CD4-positive, alpha-beta T cell (primary cell): ENCODE measurements at regions not wholly inside any gene's neighbourhood (a gene's known extent, or its start where the extent isn't known, plus 50 kb on each side); places are given as distances from the start of the nearest gene placed in this dataset.

Experiments
- ATAC-seq: fragments of 200-7000 bp; cut with Tn5 transposase; one replicate; pipeline ENCODE4 v1.10.0; 2022; ENCODE audit warnings: mild to moderate bottlenecking; ENCODE audit not compliant: poor library complexity
- CTCF ChIA-PET: fragments of 350-600 bp; sonication (Branson Sonifier 250); formaldehyde crosslinking; loops from one replicate; lab custom pipeline; 2021; ENCODE audit warnings: antibody characterized with exemption, inconsistent platforms; lab: Charles Lee
- POLR2A ChIA-PET: fragments of 350-600 bp; sonication (Branson Sonifier 250); formaldehyde crosslinking; loops from one replicate; lab custom pipeline; 2021; ENCODE audit warnings: antibody characterized with exemption, inconsistent platforms; lab: Charles Lee
- DNase-seq, 14 experiments: peaks; one replicate each; pipeline ENCODE4 v3.0.0-alpha.2; 2013 to 2020; ENCODE audit warnings: mixed read lengths in 2 of 14
- H3K27ac ChIP-seq, 2 donors: one replicate each; pipeline versions ENCODE4 v1.5.1 to v1.7.0; 2013; ENCODE audit warnings: low read length in 2 of 2, low read depth in 1 of 2, mild to moderate bottlenecking in 1 of 2
- H3K27me3 ChIP-seq, 2 experiments: 1 replicate in 1 of 2; 2 replicates in 1 of 2; pipeline versions ENCODE4 v1.6.1 to v1.7.0; 2013; ENCODE audit warnings: low read length in 2 of 2, control low read depth in 1 of 2, mild to moderate bottlenecking in 1 of 2, moderate library complexity in 1 of 2; ENCODE audit not compliant: insufficient read depth in 2 of 2, control insufficient read depth in 1 of 2
- H3K36me3 ChIP-seq: one replicate; pipeline ENCODE4 v1.6.1; 2013; ENCODE audit warnings: low read length, control low read depth; ENCODE audit not compliant: insufficient read depth
- H3K4me1 ChIP-seq: one replicate; pipeline ENCODE4 v1.6.1; 2013; ENCODE audit warnings: low read length, control low read depth; ENCODE audit not compliant: insufficient read depth
- H3K4me3 ChIP-seq: one replicate; pipeline ENCODE4 v1.5.1; 2013; ENCODE audit warnings: mild to moderate bottlenecking, low read length, moderate library complexity
- H3K9me3 ChIP-seq, 2 experiments: 1 replicate in 1 of 2; 2 replicates in 1 of 2; pipeline versions ENCODE4 v1.6.1 to v1.7.0; 2013; ENCODE audit warnings: low read length in 2 of 2, mild to moderate bottlenecking in 2 of 2, control low read depth in 1 of 2, moderate library complexity in 1 of 2; ENCODE audit not compliant: control insufficient read depth in 1 of 2, insufficient read depth in 1 of 2
- H3K27ac Mint-ChIP-seq: one replicate; pipeline ENCODE4 v1.8.0; 2020; ENCODE audit warnings: mixed read lengths
- H3K27me3 Mint-ChIP-seq: one replicate; pipeline ENCODE4 v1.8.0; 2021; ENCODE audit warnings: mixed read lengths
- H3K36me3 Mint-ChIP-seq: one replicate; pipeline ENCODE4 v1.8.0; 2021; ENCODE audit warnings: low read depth, mixed read lengths
- H3K4me1 Mint-ChIP-seq: one replicate; pipeline ENCODE4 v1.8.0; 2021; ENCODE audit warnings: low read depth, mixed read lengths
- H3K4me3 Mint-ChIP-seq: one replicate; pipeline ENCODE4 v1.8.0; 2020; ENCODE audit warnings: mild to moderate bottlenecking, mixed read lengths
- H3K9me3 Mint-ChIP-seq: one replicate; pipeline ENCODE4 v1.8.0; 2020; ENCODE audit warnings: mixed read lengths
- CTCF ChIP-seq: fragments of 200-600 bp; IDR thresholded peaks from one replicate; pipeline ENCODE4 v1.8.0; 2022; ENCODE audit warnings: antibody characterized with exemption, mild to moderate bottlenecking
- intact Hi-C, 2 experiments: fragments of 100-400 bp; cut with DNase I in 1 of 2; cut with micrococcal nuclease in 1 of 2; formaldehyde crosslinking; loops; one replicate each; pipeline versions ENCODE4 v1.15.1 to v1.9.0; 2023 to 2025; cut with DNase I, micrococcal nuclease

GRCh38 chr4:108335081-108335480 is 166.3 kb upstream of the LEF1 start:
- Mint-ChIP-seq H3K4me3 (no peak overlapping the region), H3K27ac (no peak overlapping the region), H3K36me3 (no peaks in the 10 kb centered on the region), H3K27me3 (no peaks in the 10 kb centered on the region), H3K4me1 (peaks cover 3% of the 10 kb centered on the region), H3K9me3 (no peaks in the 10 kb centered on the region)
- POLR2A ChIA-PET, result interaction anchor here (1.2 kb wide), 2 partner anchors 11 to 20 kb away, joined by 3 to 5 read pairs; no protein-coding TSS in a partner anchor
- Histone ChIP-seq H3K9me3 (no peaks in the 10 kb centered on the region), H3K4me3 (no peak overlapping the region), H3K36me3 (no peaks in the 10 kb centered on the region), H3K27me3 (no peaks in the 10 kb centered on the region), H3K4me1 (no peaks in the 10 kb centered on the region), H3K27ac (no peak overlapping the region)
- DNase-seq (no peak), ATAC-seq (no peak)
- no peak for TF ChIP-seq CTCF
- intact Hi-C loops, result no loop called here
- CTCF ChIA-PET, result no interaction called here

- DNase-seq, result no peak
- ChIA-PET POLR2A (no interaction called here), CTCF (no interaction called here)
- peaks cover 12% of the 10 kb centered on the region for H3K4me1 Mint-ChIP-seq
- no peaks in the 10 kb centered on the region for H3K27me3 Mint-ChIP-seq
- no peak overlapping the region for H3K27ac Mint-ChIP-seq
- H3K4me3 ChIP-seq, result no peak overlapping the region
- H3K27ac ChIP-seq, result no peak overlapping the region
- no peaks in the 10 kb centered on the region for H3K4me1 ChIP-seq
- intact Hi-C loops, result no loop called here
- H3K9me3 ChIP-seq, result no peaks in the 10 kb centered on the region
- no peak for TF ChIP-seq CTCF
- no peak for ATAC-seq
- no peak overlapping the region for H3K4me3 Mint-ChIP-seq
- no peaks in the 10 kb centered on the region for H3K36me3 ChIP-seq
- H3K27me3 ChIP-seq, result no peaks in the 10 kb centered on the region
- no peaks in the 10 kb centered on the region for H3K36me3 Mint-ChIP-seq
- no peaks in the 10 kb centered on the region for H3K9me3 Mint-ChIP-seq
Measured at GRCh38 chr4:108334031-108334430, 165.3 kb upstream of the LEF1 start.

- POLR2A ChIA-PET, result no interaction called here
- CTCF ChIA-PET, result no interaction called here
- Mint-ChIP-seq H3K36me3 (no peaks in the 10 kb centered on the region), H3K4me1 (peaks cover 18% of the 10 kb centered on the region), H3K9me3 (no peaks in the 10 kb centered on the region), H3K27me3 (no peaks in the 10 kb centered on the region), H3K27ac (no peak overlapping the region), H3K4me3 (no peak overlapping the region)
- TF ChIP-seq CTCF, result no peak
- H3K27ac ChIP-seq, result no peak overlapping the region
- no peak overlapping the region for H3K4me3 ChIP-seq
- no peaks in the 10 kb centered on the region for H3K27me3 ChIP-seq
- DNase-seq (no peak), ATAC-seq (no peak)
- no peaks in the 10 kb centered on the region for H3K36me3 ChIP-seq
- no peaks in the 10 kb centered on the region for H3K9me3 ChIP-seq
- intact Hi-C loops, result no loop called here
- H3K4me1 ChIP-seq, result no peaks in the 10 kb centered on the region
Measured at GRCh38 chr4:108333353-108333942, 164.7 kb upstream of the LEF1 start.
